Prostate gland (tissue), 2 donors: ENCODE measurements at regions not wholly inside any gene's neighbourhood (a gene's known extent, or its start where the extent isn't known, plus 50 kb on each side); places are given as distances from the start of the nearest gene placed in this dataset.
"Not testable (repeated sequence)": the region's sequence is repeated elsewhere in the genome, so short reads cannot be mapped to it uniquely, and the experiment has no call there.

Source experiments
- DNase-seq: peaks from one replicate; pipeline ENCODE4 v3.0.0-alpha.2; 2019; ENCODE audit warnings: low spot score
- H3K27ac ChIP-seq, 2 donors: fragments of 200-600 bp; sonication (generic); 2 replicates each; pipeline ENCODE4 v1.5.1; 2017 to 2019
- H3K27me3 ChIP-seq: fragments of 200-600 bp; sonication (generic); replicated peaks from 2 replicates; pipeline ENCODE4 v1.5.1; 2019; ENCODE audit not compliant: insufficient read depth
- H3K36me3 ChIP-seq, 2 donors: fragments of 200-600 bp; sonication (generic); 1 replicate in 1 of 2; 2 replicates in 1 of 2; pipeline versions ENCODE4 v1.5.1 to v1.8.1; 2017 to 2019
- H3K4me1 ChIP-seq: fragments of 200-600 bp; sonication (generic); replicated peaks from 2 replicates; pipeline ENCODE4 v1.5.1; 2019
- H3K4me3 ChIP-seq, 2 donors: fragments of 200-600 bp; sonication (generic); 2 replicates each; pipeline ENCODE4 v1.5.1; 2017 to 2019
- H3K9me3 ChIP-seq: fragments of 200-600 bp; sonication (generic); 2 replicates; pipeline ENCODE4 v1.5.1; 2017
- CTCF ChIP-seq, 4 experiments: fragments of 200-600 bp in 2 of 4; fragments of 450-650 bp in 2 of 4; sonication (generic) in 2 of 4; IDR thresholded peaks; 1 replicate in 3 of 4; 2 replicates in 1 of 4; pipeline ENCODE4 v1.5.1; 2016 to 2019; ENCODE audit warnings: antibody characterized with exemption in 4 of 4, mild to moderate bottlenecking in 2 of 4, moderate library complexity in 2 of 4
- POLR2A ChIP-seq: fragments of 450-650 bp; IDR thresholded peaks from one replicate; pipeline ENCODE4 v1.6.1; 2016; ENCODE audit warnings: antibody characterized with exemption, mild to moderate bottlenecking
- POLR2AphosphoS5 ChIP-seq: sonication (generic); formaldehyde crosslinking; IDR thresholded peaks from one replicate; pipeline ENCODE4 v1.6.1; 2017; ENCODE audit warnings: antibody characterized with exemption
- WGBS: methylation state at CpG from one replicate; pipeline ENCODE4 v1.1.5; 2018; 5-methylcytosine and 5-hydroxymethylcytosine counted together
- intact Hi-C: fragments of 100-400 bp; cut with DNase I; formaldehyde crosslinking; loops from one replicate; pipeline ENCODE4 v1.14.2; 2022

GRCh38 chr11:60610702-60611101, 88.7 kb upstream of the MS4A8 start:
- no peak overlapping the region for H3K4me3 ChIP-seq
- 84% methylated on average over 1 of the region's 1 CpG for WGBS
- DNase-seq, result no peak
- TF ChIP-seq POLR2AphosphoS5 (no peak), POLR2A (no peak), CTCF (IDR thresholded peaks at IDR 0.05) (no peak)
- H3K27me3 ChIP-seq, result no peaks in the 10 kb centered on the region
- H3K9me3 ChIP-seq, result no peaks in the 10 kb centered on the region
- intact Hi-C loops, result no loop called here
- no peaks in the 10 kb centered on the region for H3K4me1 ChIP-seq
- H3K36me3 ChIP-seq, result no peaks in the 10 kb centered on the region
- no peak overlapping the region for H3K27ac ChIP-seq

GRCh38 chr11:60615497-60615896, 83.9 kb upstream of the MS4A8 start:
- Histone ChIP-seq H3K36me3 (no peaks in the 10 kb centered on the region), H3K4me3 (no peak overlapping the region), H3K4me1 (no peaks in the 10 kb centered on the region), H3K27me3 (no peaks in the 10 kb centered on the region), H3K9me3 (no peaks in the 10 kb centered on the region), H3K27ac (no peak overlapping the region)
- TF ChIP-seq CTCF (IDR thresholded peaks at IDR 0.05) (no peak), POLR2AphosphoS5 (no peak), POLR2A (no peak)
- intact Hi-C loops, result no loop called here
- WGBS, result 87% methylated on average over 25 of the region's 25 CpGs
- DNase-seq, result no peak

GRCh38 chr11:60621940-60622339, 77.5 kb upstream of the MS4A8 start:
- H3K27me3 ChIP-seq, H3K27ac ChIP-seq, H3K36me3 ChIP-seq, DNase-seq, H3K4me3 ChIP-seq, H3K4me1 ChIP-seq, H3K9me3 ChIP-seq, intact Hi-C loops: not testable (repeated sequence)
- WGBS, result 93% methylated on average over 5 of the region's 30 CpGs

- DNase-seq, H3K4me1 ChIP-seq, H3K27me3 ChIP-seq, H3K9me3 ChIP-seq, H3K27ac ChIP-seq, H3K36me3 ChIP-seq, H3K4me3 ChIP-seq, intact Hi-C loops: not testable (repeated sequence)
- 98% methylated on average over 9 of the region's 27 CpGs for WGBS
These were observed 76.6 kb upstream of the MS4A8 start for GRCh38 chr11:60622776-60623175.

GRCh38 chr11:60625262-60625661, 74.2 kb upstream of the MS4A8 start:
- Histone ChIP-seq H3K9me3 (no peaks in the 10 kb centered on the region), H3K36me3 (no peaks in the 10 kb centered on the region), H3K27ac (no peak overlapping the region), H3K4me1 (no peaks in the 10 kb centered on the region), H3K4me3 (no peak overlapping the region), H3K27me3 (no peaks in the 10 kb centered on the region)
- TF ChIP-seq POLR2AphosphoS5 (peak; percentile 47), CTCF (IDR thresholded peaks at IDR 0.05) (peak in 2 of 4 experiments; percentile 20 to 34), POLR2A (no peak)
- WGBS, result 30% methylated on average over 2 of the region's 2 CpGs
- intact Hi-C loops, result no loop called here
- DNase-seq, result peak; percentile 39

GRCh38 chr11:60629399-60629798, 70.0 kb upstream of the MS4A8 start:
- H3K27ac ChIP-seq, result no peak overlapping the region
- H3K36me3 ChIP-seq, result no peaks in the 10 kb centered on the region
- no peak for TF ChIP-seq POLR2A
- TF ChIP-seq POLR2AphosphoS5, result no peak
- no peak for TF ChIP-seq CTCF (IDR thresholded peaks at IDR 0.05)
- H3K4me3 ChIP-seq, result no peak overlapping the region
- no peaks in the 10 kb centered on the region for H3K27me3 ChIP-seq
- intact Hi-C loops, result no loop called here
- H3K4me1 ChIP-seq, result no peaks in the 10 kb centered on the region
- no peak for DNase-seq
- H3K9me3 ChIP-seq, result no peaks in the 10 kb centered on the region
